ENCODE measurements at regions not wholly inside any gene's neighbourhood (a gene's known extent, or its start where the extent isn't known, plus 50 kb on each side); places are given as distances from the start of the nearest gene placed in this dataset.

DNA sequence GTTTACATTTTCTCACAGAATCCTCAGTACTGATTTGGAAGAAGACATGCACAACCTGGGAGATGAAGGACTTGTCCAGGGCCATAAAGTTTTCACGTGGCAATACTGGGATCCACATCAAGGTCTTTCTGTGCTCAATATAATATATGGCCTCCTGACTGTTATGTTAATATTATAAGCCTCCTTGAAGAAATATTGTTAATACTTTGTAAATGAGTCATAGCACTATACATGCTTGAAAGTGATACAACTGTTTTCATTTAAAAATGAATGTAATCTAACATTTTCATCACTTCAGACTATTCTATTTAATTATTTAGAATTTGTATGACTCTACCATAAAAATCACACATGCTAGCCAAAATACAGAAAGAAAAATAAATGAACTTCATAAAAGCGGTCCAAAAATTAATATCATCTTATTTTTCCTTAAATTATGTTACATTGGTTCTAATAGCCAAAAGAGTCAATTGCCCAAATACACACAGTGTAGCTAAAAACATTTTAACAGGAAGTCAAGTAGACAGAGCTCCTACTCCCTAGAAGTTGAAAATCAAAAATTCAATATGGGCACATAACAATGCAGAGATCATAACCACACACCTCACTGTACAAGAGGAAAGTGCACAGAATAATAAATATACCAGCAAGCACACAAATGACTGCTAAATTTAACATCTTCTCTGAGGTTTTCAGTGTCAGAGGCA is 188.0 kb upstream of the HDDC2 start:
- H3K27me3 ChIP-seq (replicated peaks in 1 of 4; ENCODE audit: control extremely low read depth in 1 of 4, control insufficient read depth in 3 of 4, insufficient read depth in 4 of 4, low read length in 3 of 4): no peaks in the 10 kb centered on the region
- no peak overlapping the region for H3K4me3 Mint-ChIP-seq
- peaks cover 6% of the 10 kb centered on the region for H3K27me3 Mint-ChIP-seq
- peaks cover 4% of the 10 kb centered on the region for H3K4me1 Mint-ChIP-seq
- H3K9me3 Mint-ChIP-seq (ENCODE audit: insufficient read depth): no peaks in the 10 kb centered on the region
- H3K9me3 ChIP-seq (ENCODE audit: control extremely low read depth in 1 of 3, control insufficient read depth in 2 of 3, insufficient read depth in 1 of 3, low read length in 2 of 3): peaks cover 0 to 5% (median 0%) of the 10 kb centered on the region in 3 donors
- no peak overlapping the region for H3K9ac ChIP-seq (ENCODE audit: low read length)
- ChIA-PET POLR2A (no interaction called here), CTCF (no interaction called here)
- intact Hi-C loops (cut with micrococcal nuclease): no loop called here
- H3K4me2 ChIP-seq (replicated peaks; ENCODE audit: low read depth, low read length, poor library complexity, severe bottlenecking): no peak overlapping the region
- WGBS (ENCODE audit: insufficient coverage): no CpG with 5 or more reads among the region's 2 CpGs
- H2AFZ ChIP-seq (ENCODE audit: insufficient read depth, low read depth, low read length, poor library complexity, severe bottlenecking): no peak overlapping the region
- DNase-seq (no peak), ATAC-seq (ENCODE audit: low read depth) (no peak)
- TF ChIP-seq, protein P1, sequence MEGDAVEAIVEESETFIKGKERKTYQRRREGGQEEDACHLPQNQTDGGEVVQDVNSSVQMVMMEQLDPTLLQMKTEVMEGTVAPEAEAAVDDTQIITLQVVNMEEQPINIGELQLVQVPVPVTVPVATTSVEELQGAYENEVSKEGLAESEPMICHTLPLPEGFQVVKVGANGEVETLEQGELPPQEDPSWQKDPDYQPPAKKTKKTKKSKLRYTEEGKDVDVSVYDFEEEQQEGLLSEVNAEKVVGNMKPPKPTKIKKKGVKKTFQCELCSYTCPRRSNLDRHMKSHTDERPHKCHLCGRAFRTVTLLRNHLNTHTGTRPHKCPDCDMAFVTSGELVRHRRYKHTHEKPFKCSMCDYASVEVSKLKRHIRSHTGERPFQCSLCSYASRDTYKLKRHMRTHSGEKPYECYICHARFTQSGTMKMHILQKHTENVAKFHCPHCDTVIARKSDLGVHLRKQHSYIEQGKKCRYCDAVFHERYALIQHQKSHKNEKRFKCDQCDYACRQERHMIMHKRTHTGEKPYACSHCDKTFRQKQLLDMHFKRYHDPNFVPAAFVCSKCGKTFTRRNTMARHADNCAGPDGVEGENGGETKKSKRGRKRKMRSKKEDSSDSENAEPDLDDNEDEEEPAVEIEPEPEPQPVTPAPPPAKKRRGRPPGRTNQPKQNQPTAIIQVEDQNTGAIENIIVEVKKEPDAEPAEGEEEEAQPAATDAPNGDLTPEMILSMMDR (IDR thresholded peaks at IDR 0.05): no peak
- no peak for TF ChIP-seq EZH2 (IDR thresholded peaks at IDR 0.05; ENCODE audit: borderline replicate concordance, insufficient read depth, low read depth, low read length, poor library complexity, severe bottlenecking)
- no peak overlapping the region for H3K27ac Mint-ChIP-seq
- no peak overlapping the region for H3K27ac ChIP-seq (ENCODE audit: low read length in 2 of 2)
- H3K4me1 ChIP-seq (ENCODE audit: control insufficient read depth in 2 of 2, insufficient read depth in 2 of 2, low read length in 2 of 2): no peaks in the 10 kb centered on the region
- no peaks in the 10 kb centered on the region for H3K79me2 ChIP-seq (ENCODE audit: control insufficient read depth, insufficient read depth, low read length)
- H4K20me1 ChIP-seq (ENCODE audit: control insufficient read depth, insufficient read depth, low read length, poor library complexity, severe bottlenecking): no peaks in the 10 kb centered on the region
- no peak overlapping the region for H3K4me3 ChIP-seq (ENCODE audit: control extremely low read depth in 1 of 5, extremely low read depth in 1 of 5, insufficient read depth in 1 of 5, low read depth in 2 of 5, low read length in 4 of 5)
- no peaks in the 10 kb centered on the region for H3K36me3 ChIP-seq (replicated peaks in 1 of 2; ENCODE audit: control extremely low read depth in 1 of 2, control insufficient read depth in 1 of 2, extremely low read depth in 1 of 2, insufficient read depth in 2 of 2, low read length in 1 of 2)

DNA sequence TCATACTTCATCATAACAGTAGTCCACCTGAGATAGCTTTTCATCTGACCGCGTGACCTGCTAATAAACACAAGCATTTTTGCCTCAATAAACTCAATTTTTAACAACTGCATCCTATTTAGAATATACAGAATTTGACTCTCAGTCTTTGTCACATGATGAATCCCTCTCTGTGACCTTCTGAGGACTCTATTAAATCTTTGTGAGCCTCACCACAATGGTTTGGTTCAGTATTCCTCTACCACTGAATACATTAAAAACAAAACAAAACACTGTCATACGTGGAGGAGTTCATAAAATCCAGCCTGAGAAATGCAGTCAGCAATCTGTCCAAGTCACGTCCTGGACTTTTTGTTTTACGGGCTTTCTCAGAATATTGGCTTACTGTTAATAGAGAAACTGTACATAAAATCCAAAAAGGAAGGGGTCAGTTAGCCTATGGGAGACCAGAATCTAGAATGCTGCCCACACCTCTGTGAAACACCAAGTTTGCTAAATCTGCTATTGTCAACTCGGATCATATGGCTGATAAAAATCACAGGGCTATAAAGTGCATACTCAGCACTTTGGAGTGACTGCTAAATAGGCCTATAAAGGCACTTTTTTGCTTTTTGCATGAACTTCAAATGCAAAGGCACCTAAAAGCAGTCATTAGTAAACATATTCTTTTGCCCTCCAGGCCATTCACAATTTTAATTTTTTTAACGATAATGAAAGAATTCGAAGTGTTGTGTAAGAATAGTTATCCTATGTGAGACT is 190.3 kb upstream of the HDDC2 start:
- intact Hi-C loops (cut with micrococcal nuclease): no loop called here

More for the DNA sequence above, 190.3 kb upstream of the HDDC2 start:
- Histone ChIP-seq H3K79me2 (ENCODE audit: control insufficient read depth, insufficient read depth, low read length) (no peaks in the 10 kb centered on the region), H3K9ac (ENCODE audit: low read length) (no peak overlapping the region), H3K36me3 (replicated peaks in 1 of 2; ENCODE audit: control extremely low read depth in 1 of 2, control insufficient read depth in 1 of 2, extremely low read depth in 1 of 2, insufficient read depth in 2 of 2, low read length in 1 of 2) (no peaks in the 10 kb centered on the region), H3K27me3 (replicated peaks in 1 of 4; ENCODE audit: control extremely low read depth in 1 of 4, control insufficient read depth in 3 of 4, insufficient read depth in 4 of 4, low read length in 3 of 4) (no peaks in the 10 kb centered on the region), H3K9me3 (ENCODE audit: control extremely low read depth in 1 of 3, control insufficient read depth in 2 of 3, insufficient read depth in 1 of 3, low read length in 2 of 3) (no peaks in the 10 kb centered on the region), H3K4me2 (replicated peaks; ENCODE audit: low read depth, low read length, poor library complexity, severe bottlenecking) (no peak overlapping the region), H2AFZ (ENCODE audit: insufficient read depth, low read depth, low read length, poor library complexity, severe bottlenecking) (no peak overlapping the region), H3K27ac (ENCODE audit: low read length in 2 of 2) (no peak overlapping the region), H4K20me1 (ENCODE audit: control insufficient read depth, insufficient read depth, low read length, poor library complexity, severe bottlenecking) (no peaks in the 10 kb centered on the region), H3K4me1 (ENCODE audit: control insufficient read depth in 2 of 2, insufficient read depth in 2 of 2, low read length in 2 of 2) (no peaks in the 10 kb centered on the region), H3K4me3 (ENCODE audit: control extremely low read depth in 1 of 5, extremely low read depth in 1 of 5, insufficient read depth in 1 of 5, low read depth in 2 of 5, low read length in 4 of 5) (no peak overlapping the region)
- Mint-ChIP-seq H3K27ac (no peak overlapping the region), H3K4me3 (no peak overlapping the region), H3K4me1 (no peaks in the 10 kb centered on the region), H3K9me3 (ENCODE audit: insufficient read depth) (no peaks in the 10 kb centered on the region), H3K27me3 (peaks cover 6% of the 10 kb centered on the region)
- ChIA-PET POLR2A (no interaction called here), CTCF (no interaction called here)
- 93% methylated on average over 3 of the region's 8 CpGs for WGBS (ENCODE audit: insufficient coverage)
- ATAC-seq (ENCODE audit: low read depth) (no peak), DNase-seq (no peak)
- TF ChIP-seq, protein P1 (IDR thresholded peaks at IDR 0.05): no peak
- no peak for TF ChIP-seq EZH2 (IDR thresholded peaks at IDR 0.05; ENCODE audit: borderline replicate concordance, insufficient read depth, low read depth, low read length, poor library complexity, severe bottlenecking)
